IMR-90 (cell line): ENCODE measurements at regions not wholly inside any gene's neighbourhood (a gene's known extent, or its start where the extent isn't known, plus 50 kb on each side); places are given as distances from the start of the nearest gene placed in this dataset.

Source experiments
- ATAC-seq: fragments of 200-7000 bp; cut with Tn5 transposase; 2 replicates; pipeline ENCODE4 v1.9.1; 2020; ENCODE audit warnings: low read depth, mild to moderate bottlenecking, moderate library complexity
- BruUV-seq: library from RNA; stranded (reverse); fragments of 400-500 nt; replicated peaks from 2 replicates; lab custom pipeline; 2021; lab: Mats Ljungman, UMichigan
- CTCF ChIA-PET: fragments of 300-600 bp; formaldehyde crosslinking; extraction: SDS; loops from one replicate; lab custom pipeline; 2021; ENCODE audit warnings: antibody characterized with exemption; lab: Yijun Ruan, JAX
- POLR2A ChIA-PET: fragments of 300-600 bp; sonication (Branson Sonifier 250); formaldehyde crosslinking; loops from one replicate; lab custom pipeline; 2022; ENCODE audit warnings: antibody characterized with exemption; ENCODE audit not compliant: unreplicated experiment; lab: Charles Lee
- DNase-seq: peaks from one replicate; pipeline ENCODE4 v3.0.0; 2013
- H2AFZ ChIP-seq: replicated peaks from 2 replicates; pipeline ENCODE3; 2013; ENCODE audit warnings: low read length, mild to moderate bottlenecking; ENCODE audit not compliant: poor library complexity
- H2AK5ac ChIP-seq: 2 replicates; pipeline ENCODE4 v1.6.1; 2013; ENCODE audit warnings: low read depth, low read length, inconsistent platforms
- H2AK9ac ChIP-seq: replicated peaks from 2 replicates; pipeline ENCODE3; 2013; ENCODE audit warnings: mild to moderate bottlenecking, low read depth, low read length, moderate library complexity; ENCODE audit not compliant: poor library complexity
- H2BK120ac ChIP-seq: 2 replicates; pipeline ENCODE4 v1.6.1; 2013; ENCODE audit warnings: low read depth, low read length, inconsistent platforms
- H2BK15ac ChIP-seq: 3 replicates; pipeline ENCODE4 v1.6.1; 2013; ENCODE audit warnings: low read depth, low read length, inconsistent platforms
- H2BK20ac ChIP-seq: 2 replicates; pipeline ENCODE4 v1.6.1; 2013; ENCODE audit warnings: low read depth, mild to moderate bottlenecking, inconsistent platforms, low read length, moderate library complexity
- H2BK5ac ChIP-seq: 2 replicates; pipeline ENCODE4 v1.6.1; 2013; ENCODE audit warnings: mild to moderate bottlenecking, low read depth, low read length, inconsistent platforms; ENCODE audit not compliant: poor library complexity, severe bottlenecking
- H3K14ac ChIP-seq: replicated peaks from 2 replicates; pipeline ENCODE4 v1.6.1; 2013; ENCODE audit warnings: low read depth, low read length, inconsistent platforms
- H3K18ac ChIP-seq: 2 replicates; pipeline ENCODE4 v1.6.1; 2013; ENCODE audit warnings: low read depth, low read length, control low read depth
- H3K23ac ChIP-seq: 2 replicates; pipeline ENCODE4 v1.6.1; 2013; ENCODE audit warnings: low read depth, low read length, inconsistent platforms
- H3K27ac ChIP-seq: 2 replicates; pipeline ENCODE4 v1.5.1; 2013; ENCODE audit warnings: mild to moderate bottlenecking, control low read depth, low read length; ENCODE audit not compliant: insufficient read depth
- H3K27me3 ChIP-seq: 2 replicates; pipeline ENCODE4 v1.6.1; 2013; ENCODE audit warnings: low read length; ENCODE audit not compliant: control insufficient read depth, insufficient read depth
- H3K36me3 ChIP-seq: 2 replicates; pipeline ENCODE4 v1.6.1; 2013; ENCODE audit warnings: low read length, mixed read lengths; ENCODE audit not compliant: control insufficient read depth, insufficient read depth
- H3K4ac ChIP-seq: 2 replicates; pipeline ENCODE4 v1.6.1; 2013; ENCODE audit warnings: low read depth, low read length, inconsistent platforms
- H3K4me1 ChIP-seq: 2 replicates; pipeline ENCODE4 v1.6.1; 2013; ENCODE audit warnings: low read length, mixed read lengths; ENCODE audit not compliant: control insufficient read depth, insufficient read depth
- H3K4me2 ChIP-seq: 2 replicates; pipeline ENCODE4 v1.6.1; 2013; ENCODE audit warnings: low read depth, mild to moderate bottlenecking, control low read depth, low read length, moderate library complexity
- H3K4me3 ChIP-seq: 2 replicates; pipeline ENCODE4 v1.5.1; 2013; ENCODE audit warnings: low read depth, mild to moderate bottlenecking, control low read depth, low read length, moderate library complexity; ENCODE audit not compliant: insufficient read depth
- H3K56ac ChIP-seq: 2 replicates; pipeline ENCODE4 v1.6.1; 2013; ENCODE audit warnings: low read length, inconsistent platforms; ENCODE audit not compliant: insufficient read depth; ENCODE audit errors: extremely low read depth
- H3K79me1 ChIP-seq, 2 experiments: 2 replicates each; pipeline ENCODE4 v1.6.1; 2013; ENCODE audit warnings: low read length in 2 of 2, inconsistent platforms in 1 of 2, low read depth in 1 of 2
- H3K9ac ChIP-seq: 2 replicates; pipeline ENCODE4 v1.6.1; 2013; ENCODE audit warnings: low read depth, low read length, control low read depth
- H3K9me1 ChIP-seq: 2 replicates; pipeline ENCODE4 v1.6.1; 2013; ENCODE audit warnings: low read length, inconsistent platforms; ENCODE audit not compliant: insufficient read depth
- H3K9me3 ChIP-seq: 2 replicates; pipeline ENCODE4 v1.6.1; 2013; ENCODE audit warnings: low read length; ENCODE audit not compliant: control insufficient read depth, insufficient read depth
- H4K20me1 ChIP-seq: 2 replicates; pipeline ENCODE4 v1.6.1; 2013; ENCODE audit warnings: low read length, inconsistent platforms; ENCODE audit not compliant: insufficient read depth
- H4K5ac ChIP-seq: 2 replicates; pipeline ENCODE4 v1.6.1; 2013; ENCODE audit warnings: mild to moderate bottlenecking, low read depth, low read length, control low read depth
- H4K8ac ChIP-seq, 2 experiments: 2 replicates each; pipeline ENCODE4 v1.6.1; 2013; ENCODE audit warnings: low read depth in 2 of 2, low read length in 2 of 2, control low read depth in 1 of 2, inconsistent platforms in 1 of 2
- H4K91ac ChIP-seq: 2 replicates; pipeline ENCODE4 v1.6.1; 2013; ENCODE audit warnings: low read depth, low read length, inconsistent platforms; ENCODE audit not compliant: insufficient read depth
- BHLHE40 ChIP-seq: fragments of 150-350 bp; IDR thresholded peaks from 2 replicates; pipeline ENCODE4 v1.6.1; 2016; ENCODE audit warnings: mild to moderate bottlenecking, low read depth, low read length
- CTCF ChIP-seq: conservative IDR thresholded peaks from 2 replicates; pipeline ENCODE4 v1.5.1; 2012; ENCODE audit warnings: mild to moderate bottlenecking, low read depth, low read length, improper control_type of control experiment
- MAFK ChIP-seq: IDR thresholded peaks from 2 replicates; pipeline ENCODE4 v1.6.1; 2012; ENCODE audit warnings: low read depth, low read length, improper control_type of control experiment
- MXI1 ChIP-seq: IDR thresholded peaks from 2 replicates; pipeline ENCODE4 v1.6.1; 2012; ENCODE audit warnings: low read depth, mild to moderate bottlenecking, low read length, moderate library complexity, borderline replicate concordance
- POLR2A ChIP-seq: IDR thresholded peaks from 2 replicates; pipeline ENCODE4 v1.6.1; 2012; ENCODE audit warnings: mild to moderate bottlenecking, low read depth, low read length
- RAD21 ChIP-seq: IDR thresholded peaks from 2 replicates; pipeline ENCODE4 v1.6.1; 2012; ENCODE audit warnings: low read length, improper control_type of control experiment
- RCOR1 ChIP-seq: IDR thresholded peaks from 2 replicates; pipeline ENCODE4 v1.6.1; 2012; ENCODE audit warnings: mild to moderate bottlenecking, low read length, improper control_type of control experiment; ENCODE audit not compliant: insufficient replicate concordance
- dilution Hi-C: fragments of 300-500 bp; cut with HindIII; formaldehyde crosslinking; loops from one replicate; pipeline ENCODE4 v1.14.3; 2018; ENCODE audit warnings: low sequenced_read_pairs; ENCODE audit not compliant: unreplicated experiment
- in situ Hi-C: fragments of 300-500 bp; cut with MboI; formaldehyde crosslinking; loops from 3 replicates; pipeline ENCODE4 v1.14.3; 2019; ENCODE audit warnings: low sequenced_read_pairs, inconsistent platforms, mixed read lengths
- intact Hi-C: fragments of 100-400 bp; cut with micrococcal nuclease; formaldehyde crosslinking; loops from 2 replicates; pipeline ENCODE4 v1.10.0; 2022

- DNase-seq = peak; percentile 7
- POLR2A ChIA-PET = no interaction called here
Measured at GRCh38 chr12:88925454-88925853, 345.2 kb upstream of the KITLG start.

More at GRCh38 chr12:88925454-88925853, 345.2 kb upstream of the KITLG start:
- H3K56ac ChIP-seq = no peak overlapping the region
- no peak overlapping the region for H4K91ac ChIP-seq
- no peak overlapping the region for H2BK120ac ChIP-seq
- no peak overlapping the region for H3K4ac ChIP-seq
- TF ChIP-seq MXI1 (no peak), RCOR1 (no peak), MAFK (no peak), BHLHE40 (no peak), POLR2A (no peak), RAD21 (no peak), CTCF (no peak)
- H3K9me3 ChIP-seq = no peaks in the 10 kb centered on the region
- no TSS peak for BruUV-seq
- H4K5ac ChIP-seq = no peak overlapping the region
- no peak overlapping the region for H3K18ac ChIP-seq
- no peaks in the 10 kb centered on the region for H3K27me3 ChIP-seq
- H2AK5ac ChIP-seq = no peak overlapping the region
- no peak overlapping the region for H3K9ac ChIP-seq
- no peak overlapping the region for H2BK20ac ChIP-seq
- no peaks in the 10 kb centered on the region for H3K36me3 ChIP-seq
- H3K4me1 ChIP-seq = peaks cover 7% of the 10 kb centered on the region
- H4K8ac ChIP-seq = no peak overlapping the region
- CTCF ChIA-PET = no interaction called here
- H3K4me3 ChIP-seq = no peak overlapping the region
- no peak overlapping the region for H3K4me2 ChIP-seq
- no peak overlapping the region for H2BK15ac ChIP-seq
- intact Hi-C loops = no loop called here
- H3K9me1 ChIP-seq = peaks cover 3% of the 10 kb centered on the region
- no peak overlapping the region for H2AFZ ChIP-seq
- no peak overlapping the region for H3K27ac ChIP-seq
- no peak overlapping the region for H2AK9ac ChIP-seq
- no peak for ATAC-seq
- H2BK5ac ChIP-seq = peak overlapping the region; percentile 63
- H4K20me1 ChIP-seq = no peaks in the 10 kb centered on the region
- no peak overlapping the region for H3K23ac ChIP-seq
- in situ Hi-C loops = no loop called here
- no peak overlapping the region for H3K14ac ChIP-seq
- 0 out of 4 replicates have a peak, but pooled peaks cover 0 to 3% of the 10 kb centered on the region in 2 experiments for H3K79me1 ChIP-seq
- dilution Hi-C loops = no loop called here
